ENCODE measurements at regions not wholly inside any gene's neighbourhood (a gene's known extent, or its start where the extent isn't known, plus 50 kb on each side); places are given as distances from the start of the nearest gene placed in this dataset.

GRCh38 chr10:57014758-57015157 lies 653.7 kb upstream of the ZWINT start:
- no peak overlapping the region for H3K4me3 ChIP-seq (ENCODE audit: low read length)
- no peak for TF ChIP-seq ZNF274 (IDR thresholded peaks at IDR 0.05; ENCODE audit: low read depth, low read length)

GRCh38 chr10:57008189-57008588 lies 647.1 kb upstream of the ZWINT start:
- H3K4me3 ChIP-seq (ENCODE audit: low read length), result no peak overlapping the region
- TF ChIP-seq ZNF274 (IDR thresholded peaks at IDR 0.05; ENCODE audit: low read depth, low read length), result no peak

- TF ChIP-seq ZNF274 (IDR thresholded peaks at IDR 0.05; ENCODE audit: low read depth, low read length), result no peak
These were observed 630.6 kb upstream of the ZWINT start for GRCh38 chr10:56991591-56992069.

DNA sequence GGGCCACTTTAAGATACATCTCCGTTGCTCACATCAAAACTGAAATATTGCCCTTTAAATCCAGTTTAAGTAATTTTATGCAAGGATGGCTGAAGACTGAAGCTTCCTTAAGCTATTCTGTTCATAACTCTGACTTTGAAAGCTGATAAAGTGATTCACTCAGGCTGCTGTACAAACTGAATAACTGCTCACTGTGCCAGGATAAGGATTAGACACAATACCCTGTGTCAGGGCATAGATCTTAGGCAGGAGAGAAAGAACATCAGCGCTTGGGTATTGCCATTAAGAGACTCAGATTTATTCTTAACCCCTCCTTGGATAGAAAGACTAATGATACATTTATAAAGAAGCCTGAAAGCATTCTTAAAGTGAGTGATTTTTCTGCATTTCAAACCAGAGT lies 614.5 kb upstream of the ZWINT start:
- no peak overlapping the region for H3K4me3 ChIP-seq (ENCODE audit: low read length)
- TF ChIP-seq ZNF274 (IDR thresholded peaks at IDR 0.05; ENCODE audit: low read depth, low read length), result no peak

More at GRCh38 chr10:56991591-56992069, 630.6 kb upstream of the ZWINT start:
- no peak overlapping the region for H3K4me3 ChIP-seq (ENCODE audit: low read length)

DNA sequence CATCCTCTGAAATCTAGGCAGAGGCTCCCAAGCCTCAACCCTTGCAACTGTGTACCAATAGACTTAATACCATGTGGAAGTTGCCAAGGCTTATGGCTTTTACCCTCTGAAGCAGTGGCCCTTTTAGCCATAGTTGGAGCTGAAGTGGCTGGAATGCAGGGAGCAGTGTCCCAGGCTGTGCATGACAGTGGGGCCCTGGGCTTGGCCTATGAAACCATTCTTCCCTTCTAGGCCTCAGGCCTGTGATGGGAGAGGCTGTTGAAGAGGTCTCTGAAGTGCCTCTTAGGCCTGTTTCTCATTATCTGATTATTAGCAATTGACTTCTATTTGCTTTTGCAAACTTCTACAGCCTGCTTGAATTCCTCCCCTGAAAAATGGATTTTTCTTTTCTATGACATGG lies 612.7 kb upstream of the ZWINT start:
- TF ChIP-seq ZNF274 (IDR thresholded peaks at IDR 0.05; ENCODE audit: low read depth, low read length), result no peak

DNA sequence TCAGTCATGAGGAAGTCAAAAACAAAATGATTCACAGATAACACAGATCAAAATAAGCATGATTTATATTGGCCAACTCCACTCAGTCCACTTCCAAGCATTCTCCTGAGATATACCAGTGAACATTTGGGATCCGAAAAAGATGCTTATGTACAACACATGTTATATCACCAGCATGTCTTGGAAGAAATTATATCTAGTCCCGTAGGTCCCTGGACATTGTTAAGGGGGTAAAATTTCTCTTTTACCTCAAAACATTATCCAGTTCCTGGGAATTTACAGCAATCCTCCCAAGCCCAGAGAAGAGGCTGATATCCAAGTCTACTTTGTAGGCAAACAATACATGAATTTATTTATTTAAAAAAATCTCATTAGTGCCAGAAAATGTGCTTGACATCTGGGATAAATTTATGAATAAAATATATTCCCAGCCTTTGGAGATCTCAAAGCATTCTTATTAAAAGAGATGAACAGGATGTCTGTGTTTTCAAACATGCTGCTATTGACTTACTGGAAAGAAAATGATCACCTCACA lies 582.2 kb upstream of the ZWINT start:
- no peak for TF ChIP-seq ZNF274 (IDR thresholded peaks at IDR 0.05; ENCODE audit: low read depth, low read length)

More for the DNA sequence above, 612.7 kb upstream of the ZWINT start:
- no peak overlapping the region for H3K4me3 ChIP-seq (ENCODE audit: low read length)

DNA sequence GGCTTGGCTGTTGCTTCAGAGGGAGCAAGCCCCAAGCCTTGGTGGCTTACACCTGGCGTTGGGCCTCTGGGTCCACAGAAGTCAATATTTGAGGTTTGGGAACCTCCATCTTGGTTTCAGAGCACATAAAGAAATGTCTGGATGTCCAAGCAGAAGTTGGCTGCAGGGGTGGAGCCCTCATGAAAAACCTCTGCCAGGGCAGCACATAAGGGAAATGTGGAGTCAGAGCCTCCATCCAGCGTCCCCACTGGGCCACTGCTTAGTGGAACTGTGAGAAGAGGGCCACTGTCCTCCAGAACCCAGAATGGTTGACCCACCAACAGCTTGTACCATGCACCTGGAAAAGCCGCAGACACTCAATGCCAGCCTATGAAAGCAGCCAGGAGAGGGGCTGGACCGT lies 573.5 kb upstream of the ZWINT start:
- no peak for TF ChIP-seq ZNF274 (IDR thresholded peaks at IDR 0.05; ENCODE audit: low read depth, low read length)
- H3K4me3 ChIP-seq (ENCODE audit: low read length), result no peak overlapping the region

More for the DNA sequence above, 582.2 kb upstream of the ZWINT start:
- no peak overlapping the region for H3K4me3 ChIP-seq (ENCODE audit: low read length)

DNA sequence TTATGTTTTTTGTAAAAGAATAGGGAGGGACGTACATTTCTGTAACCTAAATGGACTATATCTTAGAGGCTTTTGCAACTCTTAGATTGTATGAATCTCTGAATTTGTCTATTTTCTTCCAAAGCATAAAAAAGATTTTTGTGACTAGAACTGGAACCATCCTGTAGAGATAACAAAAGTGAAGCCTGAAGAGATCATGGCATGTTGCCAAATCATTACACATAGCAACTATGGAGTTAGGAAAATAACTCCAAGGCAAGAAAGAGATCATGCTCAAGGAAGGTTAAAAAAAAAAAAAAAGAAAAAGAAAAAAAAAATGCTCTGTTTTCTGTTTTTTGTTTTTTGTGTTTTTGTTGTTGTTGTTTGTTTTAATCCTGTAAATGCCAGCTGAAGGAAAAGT lies 567.7 kb upstream of the ZWINT start:
- TF ChIP-seq ZNF274 (IDR thresholded peaks at IDR 0.05; ENCODE audit: low read depth, low read length), result no peak
- H3K4me3 ChIP-seq (ENCODE audit: low read length), result no peak overlapping the region

DNA sequence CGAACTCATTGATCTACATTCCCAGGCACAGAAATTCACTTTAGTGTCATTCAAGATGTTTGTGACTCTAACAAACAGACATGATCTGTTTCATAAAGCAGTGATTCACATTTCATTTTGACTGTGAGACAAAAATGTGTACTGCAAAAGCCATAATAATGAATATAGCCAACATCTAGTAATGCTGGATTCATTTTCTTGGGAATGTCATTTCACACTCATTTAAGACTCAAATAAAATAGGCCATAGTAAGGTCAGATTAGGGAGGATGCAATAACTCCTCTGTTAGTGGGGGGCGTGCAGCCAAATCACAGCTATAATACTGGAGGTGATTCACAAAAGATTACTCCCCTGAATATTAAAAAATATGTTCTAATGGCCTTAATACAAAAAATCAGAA lies 566.6 kb upstream of the ZWINT start:
- TF ChIP-seq ZNF274 (IDR thresholded peaks at IDR 0.05; ENCODE audit: low read depth, low read length), result no peak
- no peak overlapping the region for H3K4me3 ChIP-seq (ENCODE audit: low read length)

- no peak overlapping the region for H3K4me3 ChIP-seq (ENCODE audit: low read length)
- TF ChIP-seq ZNF274 (IDR thresholded peaks at IDR 0.05; ENCODE audit: low read depth, low read length), result no peak
These were observed 559.7 kb upstream of the ZWINT start for GRCh38 chr10:56920601-56921261.

- TF ChIP-seq ZNF274 (IDR thresholded peaks at IDR 0.05; ENCODE audit: low read depth, low read length), result no peak
These were observed 551.0 kb upstream of the ZWINT start for GRCh38 chr10:56912043-56912442.

GRCh38 chr10:56905051-56905450 lies 544.0 kb upstream of the ZWINT start:
- H3K4me3 ChIP-seq (ENCODE audit: low read length), result no peak overlapping the region
- TF ChIP-seq ZNF274 (IDR thresholded peaks at IDR 0.05; ENCODE audit: low read depth, low read length), result no peak

More at GRCh38 chr10:56912043-56912442, 551.0 kb upstream of the ZWINT start:
- H3K4me3 ChIP-seq (ENCODE audit: low read length), result no peak overlapping the region

- H3K4me3 ChIP-seq (ENCODE audit: low read length), result no peak overlapping the region
- no peak for TF ChIP-seq ZNF274 (IDR thresholded peaks at IDR 0.05; ENCODE audit: low read depth, low read length)
These were observed 541.5 kb upstream of the ZWINT start for GRCh38 chr10:56902554-56902953.

DNA sequence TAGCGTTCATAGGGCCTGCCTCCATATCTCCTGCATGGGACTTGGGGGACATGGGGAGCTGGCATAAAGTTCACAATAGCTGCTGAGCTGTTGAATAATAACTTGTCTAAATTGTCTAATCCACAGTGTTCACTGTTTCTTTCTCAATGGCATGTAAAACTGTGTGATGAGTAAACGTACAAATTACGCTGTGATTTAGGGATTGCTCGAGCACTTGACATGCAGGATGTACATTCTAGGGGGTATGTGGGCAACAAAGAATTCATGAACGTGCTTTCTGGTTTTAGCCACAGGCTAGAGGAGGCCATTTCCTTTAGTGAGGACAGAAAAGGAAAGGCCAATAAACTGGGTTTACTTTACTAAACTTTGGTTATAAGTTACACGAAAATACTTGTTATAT lies 534.2 kb upstream of the ZWINT start:
- no peak for TF ChIP-seq ZNF274 (IDR thresholded peaks at IDR 0.05; ENCODE audit: low read depth, low read length)
- H3K4me3 ChIP-seq (ENCODE audit: low read length), result no peak overlapping the region

DNA sequence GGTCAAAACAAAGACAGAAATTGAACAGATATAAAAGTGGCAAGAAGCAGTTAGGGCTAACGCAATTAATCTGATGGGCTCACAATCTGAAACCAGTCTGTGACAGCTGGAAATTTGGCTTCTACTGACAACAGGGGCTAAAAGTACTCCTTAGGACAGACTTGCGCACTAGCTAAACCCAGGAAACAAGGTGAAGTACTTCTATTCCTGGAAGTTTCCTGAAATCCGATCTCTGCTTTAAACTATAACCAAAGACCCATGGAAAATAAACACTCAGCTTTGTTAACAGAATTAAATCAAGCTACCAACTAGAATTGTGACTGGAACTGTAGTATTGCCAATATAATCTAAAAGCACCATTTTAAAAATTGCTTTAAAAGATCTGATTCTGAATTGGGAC lies 520.2 kb upstream of the ZWINT start:
- H3K4me3 ChIP-seq (ENCODE audit: low read length), result no peak overlapping the region
- TF ChIP-seq ZNF274 (IDR thresholded peaks at IDR 0.05; ENCODE audit: low read depth, low read length), result no peak

All from GM08714 (cell line).